ENCODE measurements at regions not wholly inside any gene's neighbourhood (a gene's known extent, or its start where the extent isn't known, plus 50 kb on each side); places are given as distances from the start of the nearest gene placed in this dataset.

DNA sequence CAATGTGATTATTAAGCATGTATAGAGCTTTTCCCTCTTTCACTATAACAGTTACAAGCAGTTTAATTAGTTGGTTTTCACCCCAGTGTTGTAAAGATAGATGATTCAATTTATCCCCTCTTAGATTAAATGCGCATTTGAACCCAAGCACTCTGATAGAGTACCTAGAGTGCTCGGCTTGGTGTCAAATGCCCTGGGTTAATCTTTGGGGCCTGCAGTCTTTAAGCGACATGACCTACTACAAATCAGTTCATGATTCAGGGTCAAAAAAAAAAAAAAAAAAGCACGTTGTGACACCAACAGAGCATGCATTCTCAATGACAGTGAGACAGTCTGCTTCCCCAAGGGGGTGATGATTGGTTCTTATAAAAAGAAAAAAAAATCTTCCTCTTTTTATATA, 375.3 kb downstream of the BRINP1 start:
- Histone ChIP-seq H3K9ac (ENCODE audit: low read length) (no peak overlapping the region), H3K4me3 (ENCODE audit: low read depth, low read length, poor library complexity, severe bottlenecking) (no peak overlapping the region), H3K9me2 (ENCODE audit: low read depth, low read length) (no peaks in the 10 kb centered on the region), H3F3A (ENCODE audit: insufficient read depth, low read length) (no peaks in the 10 kb centered on the region), H3K27ac (ENCODE audit: low read depth, low read length, poor library complexity, severe bottlenecking) (no peak overlapping the region), H4K20me1 (ENCODE audit: insufficient read depth, low read length) (no peaks in the 10 kb centered on the region), H3K4me2 (ENCODE audit: low read length) (no peak overlapping the region), H3K36me3 (ENCODE audit: insufficient read depth, low read length) (no peaks in the 10 kb centered on the region), H3K79me2 (ENCODE audit: insufficient read depth, low read length) (no peaks in the 10 kb centered on the region), H3K9me3 (ENCODE audit: low read length) (no peaks in the 10 kb centered on the region), H3K4me1 (ENCODE audit: insufficient read depth, low read length, severe bottlenecking) (no peaks in the 10 kb centered on the region), H3K27me3 (ENCODE audit: insufficient read depth, low read length) (no peaks in the 10 kb centered on the region), H2AFZ (ENCODE audit: low read length) (no peak overlapping the region)
- TF ChIP-seq, protein P1, sequence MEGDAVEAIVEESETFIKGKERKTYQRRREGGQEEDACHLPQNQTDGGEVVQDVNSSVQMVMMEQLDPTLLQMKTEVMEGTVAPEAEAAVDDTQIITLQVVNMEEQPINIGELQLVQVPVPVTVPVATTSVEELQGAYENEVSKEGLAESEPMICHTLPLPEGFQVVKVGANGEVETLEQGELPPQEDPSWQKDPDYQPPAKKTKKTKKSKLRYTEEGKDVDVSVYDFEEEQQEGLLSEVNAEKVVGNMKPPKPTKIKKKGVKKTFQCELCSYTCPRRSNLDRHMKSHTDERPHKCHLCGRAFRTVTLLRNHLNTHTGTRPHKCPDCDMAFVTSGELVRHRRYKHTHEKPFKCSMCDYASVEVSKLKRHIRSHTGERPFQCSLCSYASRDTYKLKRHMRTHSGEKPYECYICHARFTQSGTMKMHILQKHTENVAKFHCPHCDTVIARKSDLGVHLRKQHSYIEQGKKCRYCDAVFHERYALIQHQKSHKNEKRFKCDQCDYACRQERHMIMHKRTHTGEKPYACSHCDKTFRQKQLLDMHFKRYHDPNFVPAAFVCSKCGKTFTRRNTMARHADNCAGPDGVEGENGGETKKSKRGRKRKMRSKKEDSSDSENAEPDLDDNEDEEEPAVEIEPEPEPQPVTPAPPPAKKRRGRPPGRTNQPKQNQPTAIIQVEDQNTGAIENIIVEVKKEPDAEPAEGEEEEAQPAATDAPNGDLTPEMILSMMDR (IDR thresholded peaks at IDR 0.05; ENCODE audit: low read length): no peak
- no peak for TF ChIP-seq EZH2 (IDR thresholded peaks at IDR 0.05; ENCODE audit: borderline replicate concordance, low read length)

DNA sequence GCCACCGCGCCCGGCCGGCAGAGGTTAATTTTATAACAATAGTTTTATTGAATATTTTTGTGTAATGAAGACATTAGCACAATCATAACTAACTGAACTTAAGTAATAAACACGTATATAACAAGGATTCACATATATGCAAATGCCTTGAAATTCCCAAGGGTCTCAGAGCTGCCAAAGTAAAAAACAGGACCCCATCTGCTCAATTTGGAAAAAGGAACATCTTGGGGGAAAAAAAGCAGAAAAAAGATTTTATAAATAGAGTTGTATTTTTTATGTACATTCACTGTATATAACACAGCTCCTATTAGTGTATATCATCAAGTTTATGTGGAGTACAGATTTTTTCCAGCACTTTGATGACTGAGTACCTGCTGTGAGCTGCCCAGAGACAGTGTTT, 366.7 kb downstream of the BRINP1 start:
- Histone ChIP-seq H3K4me3 (ENCODE audit: low read depth, low read length, poor library complexity, severe bottlenecking) (no peak overlapping the region), H3K27ac (ENCODE audit: low read depth, low read length, poor library complexity, severe bottlenecking) (no peak overlapping the region)
- TF ChIP-seq EZH2 (IDR thresholded peaks at IDR 0.05; ENCODE audit: borderline replicate concordance, low read length): no peak

DNA sequence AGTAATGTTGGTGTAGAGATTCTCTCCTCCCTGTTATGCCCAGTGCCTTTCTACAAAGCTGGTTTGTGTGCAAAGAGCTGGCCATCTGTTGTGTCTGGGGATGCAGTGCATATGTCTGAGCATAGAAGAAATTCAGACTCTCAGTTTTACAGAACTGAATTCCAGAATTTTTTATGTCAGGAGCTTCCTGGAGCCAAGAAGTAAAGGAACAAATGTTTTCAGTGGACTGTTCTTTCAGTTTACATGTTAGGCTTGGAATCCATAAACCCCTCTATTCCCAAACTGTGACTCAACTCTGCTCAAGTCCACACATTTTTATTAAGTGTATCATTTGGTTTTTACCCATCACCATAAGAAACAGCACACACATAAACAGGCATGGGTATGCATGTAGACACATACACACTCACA, 366.0 kb downstream of the BRINP1 start:
- H3K4me1 ChIP-seq (ENCODE audit: insufficient read depth, low read length, severe bottlenecking): no peaks in the 10 kb centered on the region
- no peaks in the 10 kb centered on the region for H3F3A ChIP-seq (ENCODE audit: insufficient read depth, low read length)
- H3K9me2 ChIP-seq (ENCODE audit: low read depth, low read length): no peaks in the 10 kb centered on the region
- H3K27ac ChIP-seq (ENCODE audit: low read depth, low read length, poor library complexity, severe bottlenecking): no peak overlapping the region
- H3K4me2 ChIP-seq (ENCODE audit: low read length): no peak overlapping the region
- H3K9me3 ChIP-seq (ENCODE audit: low read length): no peaks in the 10 kb centered on the region
- H3K79me2 ChIP-seq (ENCODE audit: insufficient read depth, low read length): no peaks in the 10 kb centered on the region
- H3K9ac ChIP-seq (ENCODE audit: low read length): no peak overlapping the region
- no peaks in the 10 kb centered on the region for H3K27me3 ChIP-seq (ENCODE audit: insufficient read depth, low read length)
- no peak overlapping the region for H2AFZ ChIP-seq (ENCODE audit: low read length)
- no peaks in the 10 kb centered on the region for H4K20me1 ChIP-seq (ENCODE audit: insufficient read depth, low read length)
- no peaks in the 10 kb centered on the region for H3K36me3 ChIP-seq (ENCODE audit: insufficient read depth, low read length)
- H3K4me3 ChIP-seq (ENCODE audit: low read depth, low read length, poor library complexity, severe bottlenecking): no peak overlapping the region
- TF ChIP-seq, protein P1 (IDR thresholded peaks at IDR 0.05; ENCODE audit: low read length): no peak
- no peak for TF ChIP-seq EZH2 (IDR thresholded peaks at IDR 0.05; ENCODE audit: borderline replicate concordance, low read length)

More for the DNA sequence above, 366.7 kb downstream of the BRINP1 start:
- no peak overlapping the region for H3K4me2 ChIP-seq (ENCODE audit: low read length)
- H3K27me3 ChIP-seq (ENCODE audit: insufficient read depth, low read length): no peaks in the 10 kb centered on the region
- no peaks in the 10 kb centered on the region for H3K36me3 ChIP-seq (ENCODE audit: insufficient read depth, low read length)
- no peaks in the 10 kb centered on the region for H3F3A ChIP-seq (ENCODE audit: insufficient read depth, low read length)
- H3K9me3 ChIP-seq (ENCODE audit: low read length): no peaks in the 10 kb centered on the region
- no peak overlapping the region for H2AFZ ChIP-seq (ENCODE audit: low read length)
- no peak overlapping the region for H3K9ac ChIP-seq (ENCODE audit: low read length)
- H3K79me2 ChIP-seq (ENCODE audit: insufficient read depth, low read length): no peaks in the 10 kb centered on the region
- no peaks in the 10 kb centered on the region for H3K4me1 ChIP-seq (ENCODE audit: insufficient read depth, low read length, severe bottlenecking)
- no peaks in the 10 kb centered on the region for H4K20me1 ChIP-seq (ENCODE audit: insufficient read depth, low read length)
- no peaks in the 10 kb centered on the region for H3K9me2 ChIP-seq (ENCODE audit: low read depth, low read length)

DNA sequence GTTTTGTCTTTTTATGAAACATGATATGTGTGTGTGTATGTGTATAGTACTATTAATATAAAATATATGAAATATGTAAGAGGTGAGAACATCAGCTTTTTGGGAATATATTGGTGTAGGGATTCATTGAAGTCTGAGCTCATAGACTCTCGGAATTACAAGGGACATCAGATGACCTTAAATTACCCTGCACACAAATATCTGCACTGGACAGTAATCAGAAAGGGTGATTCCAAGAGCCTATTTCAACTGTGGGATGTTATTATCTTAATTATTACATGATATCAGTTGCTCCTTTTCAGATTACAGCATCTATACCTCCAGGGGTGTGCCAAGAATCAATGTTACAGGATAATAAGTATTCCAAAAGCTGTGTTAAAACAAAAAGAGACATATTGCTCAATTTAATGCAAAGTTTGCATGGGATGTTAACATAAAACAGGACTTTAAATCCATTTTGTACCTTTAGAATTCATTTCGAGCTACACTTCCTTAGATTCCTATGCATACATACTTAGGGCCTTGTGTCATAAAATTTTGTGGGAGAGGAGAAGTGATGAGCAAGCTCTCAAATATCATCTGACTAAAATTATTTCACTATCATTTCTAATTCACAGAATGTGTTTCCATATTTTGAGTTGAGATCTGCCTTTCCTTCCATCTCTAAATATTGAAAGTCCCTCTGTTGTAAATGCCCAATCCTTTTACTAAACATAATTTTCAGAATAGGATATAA, 365.2 kb downstream of the BRINP1 start:
- TF ChIP-seq, protein P1 (IDR thresholded peaks at IDR 0.05; ENCODE audit: low read length): no peak
- Histone ChIP-seq H3K36me3 (ENCODE audit: insufficient read depth, low read length) (no peaks in the 10 kb centered on the region), H3K9ac (ENCODE audit: low read length) (no peak overlapping the region), H3K9me3 (ENCODE audit: low read length) (no peaks in the 10 kb centered on the region), H3K4me1 (ENCODE audit: insufficient read depth, low read length, severe bottlenecking) (no peaks in the 10 kb centered on the region), H3K27me3 (ENCODE audit: insufficient read depth, low read length) (no peaks in the 10 kb centered on the region), H4K20me1 (ENCODE audit: insufficient read depth, low read length) (no peaks in the 10 kb centered on the region), H3F3A (ENCODE audit: insufficient read depth, low read length) (no peaks in the 10 kb centered on the region), H3K79me2 (ENCODE audit: insufficient read depth, low read length) (no peaks in the 10 kb centered on the region), H3K9me2 (ENCODE audit: low read depth, low read length) (no peaks in the 10 kb centered on the region), H3K4me2 (ENCODE audit: low read length) (no peak overlapping the region), H3K27ac (ENCODE audit: low read depth, low read length, poor library complexity, severe bottlenecking) (no peak overlapping the region), H2AFZ (ENCODE audit: low read length) (no peak overlapping the region), H3K4me3 (ENCODE audit: low read depth, low read length, poor library complexity, severe bottlenecking) (no peak overlapping the region)

Measured in OCI-LY1 (cell line).